Osteoblast (primary cell): ENCODE measurements at regions not wholly inside any gene's neighbourhood (a gene's known extent, or its start where the extent isn't known, plus 50 kb on each side); places are given as distances from the start of the nearest gene placed in this dataset.

Experiments
- DNase-seq: peaks from one replicate; pipeline ENCODE4 v3.0.0; 2011; ENCODE audit warnings: low spot score, mixed read lengths; ENCODE audit not compliant: insufficient read length; ENCODE audit errors: missing footprints
- H2AFZ ChIP-seq: 2 replicates; pipeline ENCODE4 v1.6.0; 2011; ENCODE audit warnings: mild to moderate bottlenecking, low read length
- H3K27ac ChIP-seq: 2 replicates; pipeline ENCODE4 v1.5.1; 2011; ENCODE audit warnings: mild to moderate bottlenecking, low read depth, low read length, moderate library complexity
- H3K27me3 ChIP-seq: 2 replicates; pipeline ENCODE4 v1.6.0; 2012; ENCODE audit warnings: mild to moderate bottlenecking, control low read depth, inconsistent platforms, low read length, moderate library complexity; ENCODE audit not compliant: insufficient read depth
- H3K36me3 ChIP-seq: 2 replicates; pipeline ENCODE4 v1.5.1; 2011; ENCODE audit warnings: mild to moderate bottlenecking, low read length, control low read depth, moderate library complexity; ENCODE audit not compliant: insufficient read depth
- H3K4me1 ChIP-seq: 2 replicates; pipeline ENCODE4 v1.5.1; 2011; ENCODE audit warnings: mild to moderate bottlenecking, low read length, control low read depth, moderate library complexity; ENCODE audit not compliant: insufficient read depth
- H3K4me2 ChIP-seq: 2 replicates; pipeline ENCODE4 v1.6.0; 2011; ENCODE audit warnings: mild to moderate bottlenecking, low read length; ENCODE audit not compliant: insufficient read depth
- H3K4me3 ChIP-seq: fragments of 200-600 bp; sonication (generic); 3 replicates; pipeline ENCODE4 v1.5.1; 2012; ENCODE audit warnings: mild to moderate bottlenecking, low read length, inconsistent platforms; ENCODE audit not compliant: insufficient read depth
- H3K79me2 ChIP-seq: 2 replicates; pipeline ENCODE4 v1.6.0; 2012; ENCODE audit warnings: mild to moderate bottlenecking, low read length, control low read depth, inconsistent platforms; ENCODE audit not compliant: insufficient read depth
- H3K9me3 ChIP-seq: 2 replicates; pipeline ENCODE4 v1.5.1; 2011; ENCODE audit warnings: low read depth, low read length, control low read depth
- H4K20me1 ChIP-seq: 2 replicates; pipeline ENCODE4 v1.6.0; 2012; ENCODE audit warnings: mild to moderate bottlenecking, low read length, control low read depth; ENCODE audit not compliant: insufficient read depth
- CTCF ChIP-seq: IDR thresholded peaks from 2 replicates; pipeline ENCODE4 v1.5.1; 2011; ENCODE audit warnings: mild to moderate bottlenecking, low read depth, low read length, moderate library complexity; ENCODE audit errors: extremely low read depth

- Histone ChIP-seq H3K27ac (no peak overlapping the region), H2AFZ (no peak overlapping the region), H4K20me1 (no peaks in the 10 kb centered on the region), H3K4me1 (no peaks in the 10 kb centered on the region), H3K9me3 (no peaks in the 10 kb centered on the region), H3K27me3 (no peaks in the 10 kb centered on the region), H3K79me2 (no peaks in the 10 kb centered on the region), H3K4me2 (no peak overlapping the region), H3K36me3 (no peaks in the 10 kb centered on the region), H3K4me3 (no peak overlapping the region)
- no peak for DNase-seq
- TF ChIP-seq CTCF, result no peak
These were observed 1465.4 kb upstream of the FLRT2 start for GRCh38 chr14:84064316-84065125.

- Histone ChIP-seq H3K4me1 (no peaks in the 10 kb centered on the region), H2AFZ (no peak overlapping the region), H3K4me3 (no peak overlapping the region), H3K9me3 (no peaks in the 10 kb centered on the region), H3K4me2 (no peak overlapping the region), H4K20me1 (no peaks in the 10 kb centered on the region), H3K79me2 (no peaks in the 10 kb centered on the region), H3K27ac (no peak overlapping the region), H3K36me3 (no peaks in the 10 kb centered on the region), H3K27me3 (no peaks in the 10 kb centered on the region)
- DNase-seq, result no peak
- no peak for TF ChIP-seq CTCF
These were observed 1464.1 kb upstream of the FLRT2 start for GRCh38 chr14:84065811-84066210.

GRCh38 chr14:84068288-84068687 is 1461.7 kb upstream of the FLRT2 start:
- Histone ChIP-seq H3K9me3 (no peaks in the 10 kb centered on the region), H3K27me3 (no peaks in the 10 kb centered on the region), H3K36me3 (no peaks in the 10 kb centered on the region), H3K4me3 (no peak overlapping the region), H3K4me2 (no peak overlapping the region), H3K4me1 (no peaks in the 10 kb centered on the region), H3K27ac (no peak overlapping the region), H3K79me2 (no peaks in the 10 kb centered on the region), H4K20me1 (no peaks in the 10 kb centered on the region), H2AFZ (no peak overlapping the region)
- no peak for DNase-seq
- TF ChIP-seq CTCF, result no peak

- no peak for DNase-seq
- no peaks in the 10 kb centered on the region for H4K20me1 ChIP-seq
- H3K27me3 ChIP-seq, result no peaks in the 10 kb centered on the region
- TF ChIP-seq CTCF, result no peak
- H3K9me3 ChIP-seq, result no peaks in the 10 kb centered on the region
- no peaks in the 10 kb centered on the region for H3K79me2 ChIP-seq
- H3K4me1 ChIP-seq, result no peaks in the 10 kb centered on the region
- H3K4me2 ChIP-seq, result no peak overlapping the region
- no peak overlapping the region for H3K4me3 ChIP-seq
- H3K27ac ChIP-seq, result no peak overlapping the region
- no peaks in the 10 kb centered on the region for H3K36me3 ChIP-seq
- H2AFZ ChIP-seq, result no peak overlapping the region
These were observed 1458.9 kb upstream of the FLRT2 start for GRCh38 chr14:84071061-84071460.
